Hematopoietic multipotent progenitor cell treated with erythropoietin and hydrocortisone succinate and interleukin-3 and kit ligand, for 15 days (in vitro differentiated cells): ENCODE measurements at regions not wholly inside any gene's neighbourhood (a gene's known extent, or its start where the extent isn't known, plus 50 kb on each side); places are given as distances from the start of the nearest gene placed in this dataset.

Source experiments
- DNase-seq: peaks from one replicate; pipeline ENCODE4 v3.0.0-alpha.2; 2015; ENCODE audit warnings: low spot score

GRCh38 chr10:110355141-110355831 is 50.6 kb upstream of the SMNDC1 start:
- DNase-seq = no peak

DNA sequence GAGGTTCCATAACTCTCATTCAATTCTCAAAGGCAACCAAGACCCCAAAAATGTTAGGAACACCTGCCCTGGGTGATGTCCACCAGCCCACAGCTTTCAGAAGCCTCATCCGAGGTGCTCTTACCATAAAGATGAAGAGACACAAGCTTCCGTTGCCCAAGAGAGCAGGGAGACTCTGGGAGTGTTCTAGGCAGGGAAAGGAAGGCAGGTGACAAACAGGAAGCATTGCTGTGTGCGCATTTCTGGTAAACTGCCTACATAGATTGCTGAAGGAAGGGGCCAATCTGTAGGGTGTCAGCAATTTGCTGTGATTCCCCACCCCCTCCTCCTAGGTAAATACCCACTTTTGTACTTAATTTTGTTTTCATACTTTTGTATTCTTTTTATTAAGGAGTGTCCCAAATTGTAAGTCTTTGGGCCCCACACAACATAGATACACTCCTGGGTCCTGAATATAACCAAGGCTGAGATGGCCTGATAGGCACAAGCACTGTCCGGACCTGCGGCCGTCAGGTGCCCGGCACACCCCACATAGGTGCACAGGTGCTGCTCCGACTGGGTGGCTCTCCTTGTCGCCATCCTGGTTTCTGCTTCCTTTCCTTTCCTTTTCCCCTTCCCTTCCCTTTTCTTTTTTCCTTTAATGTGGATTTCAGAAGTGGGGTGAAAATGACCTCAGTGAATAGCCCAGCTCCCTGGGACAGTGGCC is 51.4 kb upstream of the SMNDC1 start:
- no peak for DNase-seq

DNA sequence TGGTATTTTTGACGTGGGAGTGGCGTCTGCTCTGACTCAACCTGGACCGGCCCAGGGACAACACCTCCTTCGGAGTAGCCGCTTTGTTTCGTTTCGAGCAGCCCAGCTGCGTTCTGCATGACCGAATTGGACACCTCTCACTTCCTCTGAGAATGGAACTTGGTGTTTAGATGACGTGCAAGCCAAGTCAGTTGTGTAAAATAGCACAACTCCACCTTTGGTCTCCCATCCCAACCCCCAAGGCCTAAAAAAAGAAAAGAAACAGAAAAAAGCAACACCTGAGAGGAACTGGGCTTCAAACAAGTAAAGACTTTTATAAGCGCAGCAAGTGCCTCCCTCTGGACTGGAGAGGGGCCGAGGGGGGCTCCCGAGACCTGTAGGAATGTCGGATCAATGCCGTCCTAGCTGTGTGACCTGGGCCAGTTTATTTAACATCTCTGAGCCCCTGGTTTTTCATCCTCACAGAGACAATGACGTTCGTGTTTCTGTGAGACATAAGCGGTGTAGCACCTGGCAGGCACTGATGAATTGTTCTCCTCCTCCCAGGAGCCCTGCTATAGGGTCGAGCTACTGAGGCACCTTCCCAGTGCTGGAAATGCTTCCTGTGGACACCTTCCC is 52.0 kb upstream of the SMNDC1 start:
- DNase-seq = no peak

- DNase-seq = no peak
These were observed 52.6 kb upstream of the SMNDC1 start for GRCh38 chr10:110357252-110357780.

- no peak for DNase-seq
These were observed 53.2 kb upstream of the SMNDC1 start for GRCh38 chr10:110357871-110358270.

- DNase-seq = no peak
These were observed 53.6 kb upstream of the SMNDC1 start for GRCh38 chr10:110358278-110358677.

GRCh38 chr10:110358869-110359629 is 54.3 kb upstream of the SMNDC1 start:
- DNase-seq = no peak

DNA sequence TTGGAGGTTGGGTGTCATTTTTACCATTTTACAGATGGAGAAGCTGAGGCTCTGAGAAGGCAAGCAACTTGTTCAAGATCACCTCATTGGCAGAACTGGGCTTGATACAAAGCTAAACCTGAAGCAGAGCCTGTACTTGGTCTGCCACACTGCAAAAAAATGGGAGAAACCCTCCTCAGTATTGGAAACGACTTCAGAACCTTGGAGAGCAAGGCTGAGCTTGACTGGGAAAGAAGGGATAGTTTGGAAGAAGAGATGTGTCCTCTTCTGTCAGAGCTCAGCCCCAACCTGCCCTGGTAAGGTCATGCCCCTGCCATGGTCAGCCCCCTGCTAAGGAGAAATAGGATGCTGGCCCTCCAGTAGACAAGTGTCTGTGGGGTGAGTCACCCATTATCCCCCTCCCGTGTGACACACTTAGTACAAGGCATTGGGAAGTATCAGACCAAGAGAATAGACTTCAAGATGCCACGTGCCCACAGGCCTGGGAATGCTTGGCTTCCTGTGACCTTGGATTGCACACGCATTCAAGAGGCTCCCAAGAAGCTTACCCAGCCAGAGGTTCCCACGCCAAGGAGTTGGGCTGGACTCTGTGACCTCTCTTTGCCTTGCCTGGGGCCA is 56.2 kb upstream of the SMNDC1 start:
- DNase-seq = no peak

DNA sequence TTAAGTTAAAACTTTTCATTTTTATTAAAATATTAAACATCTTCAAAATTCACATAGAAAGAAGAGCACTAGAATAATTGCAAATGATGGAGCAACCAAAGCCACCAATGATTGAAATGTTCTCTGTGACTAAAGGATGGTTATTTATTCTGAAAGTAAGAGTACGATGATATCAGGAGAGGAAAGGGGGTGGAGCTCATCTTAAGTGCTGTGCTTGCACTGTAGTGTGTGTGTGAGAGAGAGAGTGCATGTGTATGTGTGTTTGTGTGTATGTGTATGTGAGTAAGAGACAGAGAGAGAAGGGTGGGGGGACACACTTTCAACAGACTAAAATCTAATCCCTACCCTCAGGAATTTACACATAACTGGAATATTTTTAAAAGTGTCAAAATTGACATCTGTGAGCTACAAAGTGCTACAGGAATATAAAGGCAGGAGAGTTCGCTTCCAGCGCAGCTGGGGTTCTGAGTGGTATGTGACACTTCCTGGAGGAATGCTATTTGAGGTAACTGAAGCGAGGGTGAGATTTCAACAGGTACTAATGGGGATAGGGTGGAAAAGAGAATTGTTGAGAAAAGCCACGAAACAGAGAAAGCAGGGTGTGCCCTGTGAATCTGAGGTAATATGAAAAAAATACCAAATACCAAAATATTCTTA is 57.2 kb upstream of the SMNDC1 start:
- DNase-seq = no peak

DNA sequence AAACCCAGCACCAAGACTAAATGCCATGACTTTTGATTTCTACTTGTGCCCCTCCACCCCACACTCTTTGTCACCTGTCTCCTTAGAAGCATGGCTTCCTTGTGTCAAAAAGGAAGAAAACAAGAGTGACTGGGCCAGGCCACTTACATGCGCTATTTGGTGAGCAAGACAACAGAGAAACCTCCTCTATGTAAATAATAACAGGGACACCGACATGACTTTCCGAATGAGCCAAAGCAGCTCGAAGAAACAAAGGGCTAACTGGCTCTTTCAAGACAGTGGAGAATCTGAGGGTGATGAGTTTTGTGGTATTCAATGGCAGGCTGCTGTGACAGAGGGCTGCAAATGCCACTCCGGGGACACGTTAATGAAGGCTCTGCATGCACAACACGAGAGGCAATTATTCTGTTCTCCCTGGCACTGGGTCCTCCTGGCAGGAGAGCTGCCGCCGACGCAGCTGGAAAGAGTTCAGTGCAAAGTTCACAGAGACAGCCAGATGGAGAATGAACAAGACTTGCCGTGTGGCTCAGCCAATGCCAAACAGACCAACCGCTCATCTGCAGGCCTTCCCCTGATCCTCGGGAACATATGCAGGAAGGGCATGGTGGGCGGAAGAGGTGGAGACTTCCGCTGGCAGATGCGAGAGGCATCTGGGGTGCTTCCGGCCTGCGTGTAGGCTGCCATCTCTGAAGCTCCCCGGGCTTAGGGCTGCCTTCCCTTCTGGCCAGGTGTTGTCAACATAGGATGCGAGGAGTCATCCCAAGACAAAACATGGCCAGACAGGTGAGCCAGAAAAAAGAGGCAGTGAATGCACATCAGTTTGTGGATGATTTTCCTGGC is 59.1 kb upstream of the SMNDC1 start:
- DNase-seq = no peak

DNA sequence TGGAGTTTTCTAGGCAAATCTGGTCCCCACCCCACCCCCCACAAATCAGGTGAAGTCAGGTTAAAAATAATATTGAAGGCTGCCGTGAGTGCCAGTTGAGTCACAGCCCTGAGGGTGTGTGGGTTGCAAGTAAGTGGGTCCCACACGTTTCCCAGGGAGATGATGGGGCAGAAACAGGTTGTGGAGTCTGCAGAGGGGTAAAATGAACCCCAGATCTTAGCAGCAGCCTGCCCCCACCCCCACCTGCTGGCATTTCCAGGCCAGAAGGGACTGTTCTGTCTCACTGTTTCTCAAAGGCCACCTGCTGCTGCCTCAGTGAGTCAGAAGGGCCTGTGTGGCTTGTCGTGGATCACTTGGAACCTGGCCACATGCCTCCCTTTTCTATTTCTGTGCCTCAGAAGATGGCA is 59.8 kb upstream of the SMNDC1 start:
- no peak for DNase-seq

DNA sequence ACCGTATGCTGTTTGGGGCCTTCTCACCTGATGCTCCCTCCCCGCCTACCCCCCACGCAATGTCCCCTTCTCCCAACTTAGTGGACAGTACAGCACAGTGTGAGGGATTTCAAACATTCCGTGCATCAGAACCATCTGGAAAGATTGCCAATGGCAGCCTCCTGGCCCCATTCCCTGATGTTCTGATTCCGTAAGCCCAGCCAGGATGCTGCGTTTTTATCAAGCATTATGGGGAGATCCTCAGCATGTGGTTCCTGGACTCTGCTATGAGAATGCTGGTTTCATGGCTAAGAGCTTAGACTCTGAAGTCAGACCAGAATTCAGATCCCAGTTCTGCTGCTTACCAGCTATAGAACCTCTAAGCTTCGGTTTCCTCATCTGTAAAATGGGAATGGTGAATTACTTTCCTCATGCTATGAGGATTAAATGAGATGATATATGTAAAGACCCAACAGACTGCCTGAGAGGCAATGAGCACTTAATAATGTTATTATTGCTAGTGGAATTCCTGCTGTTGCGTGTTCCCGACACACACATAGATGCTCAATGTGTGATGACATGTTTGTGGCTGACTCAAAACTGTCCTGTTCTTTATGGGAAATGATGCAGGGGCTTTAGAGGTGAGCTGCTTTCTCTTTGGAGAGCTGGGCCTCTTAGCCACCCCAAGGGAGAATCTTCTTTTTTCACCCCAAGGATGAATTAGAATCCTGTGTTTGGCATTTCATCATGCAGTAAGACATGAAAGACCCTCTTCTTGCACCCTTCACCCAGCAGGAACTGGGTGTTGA is 60.8 kb upstream of the SMNDC1 start:
- no peak for DNase-seq

DNA sequence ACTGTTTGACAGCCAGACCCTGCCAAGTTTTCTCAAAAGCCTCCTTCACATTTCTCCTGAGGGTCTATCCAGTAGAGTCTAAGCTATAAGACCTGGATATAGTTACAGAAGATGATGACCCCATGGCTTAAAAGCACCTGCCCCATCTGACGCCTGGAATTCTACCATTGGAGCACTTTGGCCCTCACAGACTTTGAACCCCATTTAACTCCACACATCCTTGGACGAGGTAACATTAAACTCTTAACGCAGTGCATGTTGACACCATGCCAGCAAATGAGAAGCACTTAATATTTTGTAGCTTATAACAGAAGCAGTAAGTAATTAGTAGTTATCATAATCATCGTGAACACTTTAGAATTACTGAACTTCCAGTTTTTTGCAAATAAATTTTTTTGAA is 61.9 kb upstream of the SMNDC1 start:
- DNase-seq = no peak

DNA sequence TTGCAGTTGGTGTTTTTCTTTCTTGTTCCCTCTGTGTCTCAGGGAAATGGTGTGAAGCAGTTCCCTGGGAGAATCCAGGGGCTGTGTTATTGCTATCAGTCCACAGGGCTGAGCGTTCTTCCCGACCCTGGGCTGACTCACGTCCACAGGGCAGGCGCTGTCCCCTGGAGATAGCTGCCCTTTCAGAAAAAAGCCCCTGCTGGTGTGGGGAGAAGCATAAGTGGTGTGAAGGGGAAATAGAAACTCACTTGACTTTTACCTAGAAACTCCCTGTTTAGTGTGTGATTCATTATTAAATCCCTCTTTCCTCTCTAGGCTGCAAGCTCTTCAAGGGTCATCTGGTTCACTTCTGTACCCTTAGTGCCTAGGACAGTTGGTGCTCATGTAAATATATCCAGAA is 63.3 kb upstream of the SMNDC1 start:
- no peak for DNase-seq

GRCh38 chr10:110368556-110368955 is 63.8 kb upstream of the SMNDC1 start:
- no peak for DNase-seq

DNA sequence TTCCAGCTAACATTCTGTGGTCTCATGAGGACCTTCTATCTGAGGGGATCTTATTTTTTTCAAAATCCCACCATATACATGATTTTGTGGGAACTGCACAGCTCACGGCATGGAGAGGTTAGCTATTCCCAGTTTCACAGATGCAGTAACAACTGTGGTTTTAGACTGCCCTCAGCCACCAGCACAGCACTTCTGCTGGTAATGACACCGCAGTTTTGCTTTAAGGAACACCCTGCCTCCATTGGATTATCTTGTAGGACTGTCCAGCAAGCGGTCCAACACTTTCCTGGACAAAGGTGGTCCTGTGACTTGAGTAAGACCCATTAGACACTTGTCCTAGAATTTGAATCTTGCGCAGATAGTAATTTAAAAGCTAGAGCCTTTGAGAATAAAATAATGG is 65.3 kb upstream of the SMNDC1 start:
- DNase-seq = no peak

DNA sequence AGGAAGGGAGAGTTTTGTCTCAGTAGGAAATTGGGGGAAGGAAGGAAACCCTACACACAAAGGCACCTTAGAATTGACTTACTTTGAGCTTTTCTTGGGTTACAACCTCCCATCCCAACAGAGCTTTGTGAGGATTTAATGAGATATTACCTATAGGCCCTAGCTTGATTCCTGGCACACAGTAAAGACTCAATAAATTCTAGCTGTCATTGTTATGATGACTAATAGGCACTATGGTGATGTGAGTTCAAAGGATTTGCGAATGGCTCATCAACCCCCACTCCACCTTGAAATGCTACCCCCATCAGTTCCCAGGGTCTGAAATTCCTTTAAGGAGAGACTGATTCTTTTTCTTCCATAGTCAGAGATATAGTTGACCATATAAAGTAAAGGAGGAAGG is 67.9 kb upstream of the SMNDC1 start:
- DNase-seq = no peak

DNA sequence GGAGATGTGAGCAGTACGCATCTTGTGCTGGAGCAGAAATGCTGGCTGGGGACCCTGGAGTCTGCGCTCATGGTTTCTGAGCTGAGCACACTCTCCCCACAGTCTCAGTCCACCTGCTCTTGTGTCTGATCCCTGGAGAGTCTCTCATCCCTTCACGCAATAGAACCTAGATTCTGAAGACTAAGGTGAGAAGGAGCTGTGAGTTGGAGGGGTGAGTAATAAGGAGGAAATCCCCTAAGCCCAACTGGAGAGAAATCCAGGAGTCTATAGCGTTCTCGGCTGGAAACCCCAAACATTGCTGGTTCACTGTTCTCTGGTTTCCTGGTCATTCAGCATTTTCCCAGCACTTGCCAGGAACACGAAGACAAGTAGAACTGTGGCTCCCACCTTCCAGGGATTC is 68.3 kb upstream of the SMNDC1 start:
- DNase-seq = no peak

- DNase-seq = no peak
These were observed 69.3 kb upstream of the SMNDC1 start for GRCh38 chr10:110373857-110374654.
